H1 (cell line): ENCODE measurements at regions not wholly inside any gene's neighbourhood (a gene's known extent, or its start where the extent isn't known, plus 50 kb on each side); places are given as distances from the start of the nearest gene placed in this dataset.

Experiments
- CTCF ChIA-PET: fragments of 300-600 bp; sonication (Branson Sonifier 250); formaldehyde crosslinking; loops from one replicate; lab custom pipeline; 2021; ENCODE audit not compliant: partially characterized antibody; lab: Charles Lee
- POLR2A ChIA-PET: fragments of 300-600 bp; sonication (Branson Sonifier 250); formaldehyde crosslinking; loops from one replicate; lab custom pipeline; 2021; ENCODE audit warnings: inconsistent platforms; ENCODE audit not compliant: partially characterized antibody; lab: Charles Lee
- DNase-seq, 2 experiments: peaks; one replicate each; pipeline versions ENCODE4 v3.0.0 to v3.0.0-alpha.2; 2010 to 2022; ENCODE audit warnings: low spot score in 2 of 2, low read depth in 1 of 2, mixed read lengths in 1 of 2
- FAIRE-seq: peaks from 2 replicates; lab custom pipeline; 2011; peaks lifted over from hg19 to GRCh38; lab: Jason Lieb, UNC
- H2AFZ ChIP-seq: 2 replicates; pipeline ENCODE4 v1.8.1; 2012; ENCODE audit warnings: low read length, inconsistent platforms
- H2AK5ac ChIP-seq: 2 replicates; pipeline ENCODE4 v1.6.1; 2013; ENCODE audit warnings: low read depth, low read length
- H2BK120ac ChIP-seq: replicated peaks from 2 replicates; pipeline ENCODE3; 2013; ENCODE audit warnings: low read depth, low read length, inconsistent platforms
- H2BK12ac ChIP-seq: 2 replicates; pipeline ENCODE4 v1.6.1; 2013; ENCODE audit warnings: low read depth, low read length
- H2BK15ac ChIP-seq: 2 replicates; pipeline ENCODE4 v1.6.1; 2013; ENCODE audit warnings: low read length
- H2BK20ac ChIP-seq: 2 replicates; pipeline ENCODE4 v1.6.1; 2013; ENCODE audit warnings: low read length
- H2BK5ac ChIP-seq: 2 replicates; pipeline ENCODE4 v1.6.1; 2013; ENCODE audit warnings: low read depth, low read length
- H3K14ac ChIP-seq: 2 replicates; pipeline ENCODE4 v1.6.1; 2013; ENCODE audit warnings: inconsistent platforms; ENCODE audit not compliant: insufficient read length
- H3K18ac ChIP-seq: 2 replicates; pipeline ENCODE4 v1.6.1; 2013; ENCODE audit warnings: low read length; ENCODE audit errors: extremely low read depth
- H3K23ac ChIP-seq: 2 replicates; pipeline ENCODE4 v1.6.1; 2013; ENCODE audit warnings: inconsistent platforms; ENCODE audit not compliant: insufficient read length
- H3K23me2 ChIP-seq: 2 replicates; pipeline ENCODE4 v1.6.1; 2013; ENCODE audit warnings: low read depth, low read length
- H3K27ac ChIP-seq: 2 replicates; pipeline ENCODE4 v1.6.1; 2011; ENCODE audit warnings: low read depth, low read length, inconsistent platforms
- H3K27me3 ChIP-seq, 4 experiments: replicated peaks in 1 of 4; 1 replicate in 1 of 4; 2 replicates in 3 of 4; pipeline versions ENCODE4 v1.6.1 to v1.8.1; 2011 to 2013; ENCODE audit warnings: low read length in 3 of 4, mild to moderate bottlenecking in 3 of 4, inconsistent platforms in 2 of 4, mixed read lengths in 2 of 4, moderate library complexity in 1 of 4; ENCODE audit not compliant: control insufficient read depth in 3 of 4, insufficient read depth in 3 of 4; ENCODE audit errors: extremely low read depth in 1 of 4
- H3K36me3 ChIP-seq, 4 experiments: 2 replicates each; pipeline versions ENCODE4 v1.6.1 to v1.8.1; 2011 to 2013; ENCODE audit warnings: mild to moderate bottlenecking in 4 of 4, low read length in 3 of 4, moderate library complexity in 2 of 4, control low read depth in 1 of 4, inconsistent platforms in 1 of 4; ENCODE audit not compliant: insufficient read depth in 4 of 4, control insufficient read depth in 2 of 4
- H3K4ac ChIP-seq: replicated peaks from 2 replicates; pipeline ENCODE3; 2013; ENCODE audit warnings: low read length, low read depth, mixed read lengths, inconsistent platforms; ENCODE audit not compliant: insufficient read length
- H3K4me1 ChIP-seq, 4 experiments: replicated peaks in 1 of 4; 1 replicate in 1 of 4; 2 replicates in 3 of 4; pipeline versions ENCODE4 v1.6.1 to v1.8.1; 2011 to 2013; ENCODE audit warnings: low read length in 3 of 4, inconsistent platforms in 2 of 4, mixed read lengths in 1 of 4; ENCODE audit not compliant: insufficient read depth in 4 of 4, control insufficient read depth in 3 of 4
- H3K4me2 ChIP-seq, 2 experiments: 2 replicates each; pipeline versions ENCODE4 v1.6.1 to v1.8.1; 2011 to 2013; ENCODE audit warnings: low read depth in 2 of 2, low read length in 2 of 2, control low read depth in 1 of 2, inconsistent platforms in 1 of 2, mild to moderate bottlenecking in 1 of 2; ENCODE audit not compliant: insufficient read depth in 1 of 2
- H3K4me3 ChIP-seq, 4 experiments: fragments of 200-600, 300-600 bp in 1 of 4; sonication (generic), shearing (Covaris generic), sonication (Bioruptor Twin) in 1 of 4; 2 replicates each; pipeline versions ENCODE4 v1.5.1 to v1.8.1; 2011 to 2016; ENCODE audit warnings: low read length in 4 of 4, low read depth in 3 of 4, control low read depth in 2 of 4, inconsistent platforms in 2 of 4, mild to moderate bottlenecking in 2 of 4, mixed read lengths in 1 of 4, moderate library complexity in 1 of 4; ENCODE audit not compliant: insufficient read depth in 2 of 4; ENCODE audit errors: extremely low read depth in 1 of 4
- H3K56ac ChIP-seq: replicated peaks from 2 replicates; pipeline ENCODE3; 2013; ENCODE audit warnings: low read depth, mild to moderate bottlenecking, mixed read lengths, low read length, inconsistent platforms; ENCODE audit not compliant: insufficient read length
- H3K79me1 ChIP-seq: 2 replicates; pipeline ENCODE4 v1.6.1; 2013; ENCODE audit warnings: low read depth, low read length, control low read depth
- H3K79me2 ChIP-seq, 2 experiments: 2 replicates each; pipeline versions ENCODE4 v1.6.1 to v1.8.1; 2012 to 2013; ENCODE audit warnings: low read length in 2 of 2, mild to moderate bottlenecking in 2 of 2, inconsistent platforms in 1 of 2; ENCODE audit not compliant: insufficient read depth in 2 of 2, control insufficient read depth in 1 of 2
- H3K9ac ChIP-seq, 4 experiments: replicated peaks in 1 of 4; 1 replicate in 1 of 4; 2 replicates in 3 of 4; pipeline versions ENCODE4 v1.6.1 to v1.8.1; 2011 to 2013; ENCODE audit warnings: low read depth in 3 of 4, low read length in 3 of 4, control low read depth in 2 of 4, mild to moderate bottlenecking in 2 of 4, moderate library complexity in 2 of 4, inconsistent platforms in 1 of 4; ENCODE audit errors: extremely low read depth in 1 of 4
- H3K9me3 ChIP-seq, 2 experiments: 2 replicates each; pipeline versions ENCODE4 v1.6.1 to v1.8.1; 2012 to 2013; ENCODE audit warnings: mild to moderate bottlenecking in 2 of 2, moderate library complexity in 2 of 2, control low read depth in 1 of 2, inconsistent platforms in 1 of 2, low read depth in 1 of 2, low read length in 1 of 2, mixed read lengths in 1 of 2; ENCODE audit not compliant: insufficient read depth in 2 of 2
- H4K20me1 ChIP-seq, 2 experiments: replicated peaks in 1 of 2; 2 replicates each; pipeline versions ENCODE3 to v1.8.1; 2011 to 2013; ENCODE audit warnings: inconsistent platforms in 2 of 2, low read length in 2 of 2, mild to moderate bottlenecking in 1 of 2; ENCODE audit not compliant: insufficient read depth in 2 of 2, control insufficient read depth in 1 of 2
- H4K5ac ChIP-seq: 2 replicates; pipeline ENCODE4 v1.6.1; 2013; ENCODE audit warnings: low read length, low read depth, mixed read lengths, inconsistent platforms; ENCODE audit not compliant: insufficient read length
- H4K8ac ChIP-seq: 2 replicates; pipeline ENCODE4 v1.8.0; 2013; ENCODE audit warnings: mild to moderate bottlenecking, moderate library complexity, low read length, inconsistent platforms; ENCODE audit not compliant: insufficient read depth; ENCODE audit errors: extremely low read depth
- H4K91ac ChIP-seq: replicated peaks from 2 replicates; pipeline ENCODE3; 2013; ENCODE audit warnings: low read length, mixed read lengths, inconsistent platforms; ENCODE audit not compliant: insufficient read length
- BRCA1 ChIP-seq: IDR thresholded peaks from 2 replicates; pipeline ENCODE4 v1.6.1; 2012; ENCODE audit warnings: low read depth, low read length, improper control_type of control experiment
- HDAC6 ChIP-seq: IDR thresholded peaks from one replicate; pipeline ENCODE4 v1.7.1; 2012; ENCODE audit warnings: low read depth, mild to moderate bottlenecking, inconsistent platforms, low read length, moderate library complexity
- KDM1A ChIP-seq: fragments of 200-600, 300-600 bp; sonication (generic); IDR thresholded peaks from 2 replicates; pipeline ENCODE4 v1.7.1; 2016; ENCODE audit warnings: mild to moderate bottlenecking, low read length, borderline replicate concordance
- SP4 ChIP-seq: IDR thresholded peaks from 2 replicates; pipeline ENCODE4 v1.6.1; 2012; ENCODE audit warnings: low read length, inconsistent platforms
- WGBS, 2 experiments: shearing (Covaris generic) in 1 of 2; methylation state at CpG; one replicate each; pipeline versions ENCODE4 v1.1.6 to v1.1.7; 2013 to 2015; ENCODE audit warnings: low lambda C conversion rate in 2 of 2, mixed read lengths in 2 of 2, inconsistent platforms in 1 of 2, low coverage in 1 of 2, missing lambda C conversion rate in 1 of 2; ENCODE audit not compliant: insufficient replicate concordance in 2 of 2, insufficient coverage in 1 of 2, insufficient read length in 1 of 2; ENCODE audit errors: extremely low coverage in 1 of 2, missing lambda C conversion rate in 1 of 2; 5-methylcytosine and 5-hydroxymethylcytosine counted together

DNA sequence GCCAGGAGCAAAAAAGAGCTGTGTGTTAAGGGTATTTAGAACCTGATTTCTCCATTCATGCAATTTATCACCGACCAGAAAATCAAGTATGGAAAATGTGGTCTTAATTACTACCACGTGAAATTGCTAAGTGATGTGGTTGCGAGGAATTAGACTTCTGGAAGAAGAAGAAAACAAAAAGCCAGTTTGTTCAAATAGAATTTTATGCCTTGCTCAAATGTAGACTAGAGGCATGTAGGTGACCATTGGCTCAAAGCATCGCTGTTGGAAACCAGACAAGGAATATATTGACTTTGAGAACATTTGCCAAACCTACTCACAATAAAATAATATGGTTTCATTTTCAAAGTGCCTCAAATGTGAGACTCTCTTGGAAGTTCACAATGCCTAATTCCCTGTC, 57.3 kb upstream of the LRCH1 start:
- no peak overlapping the region for H4K8ac ChIP-seq
- H2BK120ac ChIP-seq = no peak overlapping the region
- CTCF ChIA-PET = interaction anchor here (0.6 to 4.1 kb wide), 3 partner anchors 225 to 301 kb away, joined by 3 to 36 read pairs (median 4); no protein-coding TSS in a partner anchor
- H3K4me2 ChIP-seq = no peak overlapping the region
- H3K9me3 ChIP-seq = no peaks in the 10 kb centered on the region
- H3K27ac ChIP-seq = no peak overlapping the region
- H3K14ac ChIP-seq = no peak overlapping the region
- H2BK15ac ChIP-seq = no peak overlapping the region
- H2AFZ ChIP-seq = no peak overlapping the region
- no peaks in the 10 kb centered on the region for H3K36me3 ChIP-seq
- no peak overlapping the region for H3K23ac ChIP-seq
- H3K9ac ChIP-seq = no peak overlapping the region
- H3K4me1 ChIP-seq = no peaks in the 10 kb centered on the region
- no peak overlapping the region for H3K4ac ChIP-seq
- DNase-seq (no peak), FAIRE-seq (no peak)
- 96% methylated on average over 4 of the region's 4 CpGs; no CpG with 5 or more reads in 1 of the 2 experiments for WGBS, 2 experiments
- no peak overlapping the region for H2BK20ac ChIP-seq
- H2BK5ac ChIP-seq = no peak overlapping the region
- H2AK5ac ChIP-seq = no peak overlapping the region
- H3K79me1 ChIP-seq = no peaks in the 10 kb centered on the region
- H3K27me3 ChIP-seq = no peaks in the 10 kb centered on the region
- H3K18ac ChIP-seq = no peak overlapping the region
- no peaks in the 10 kb centered on the region for H3K79me2 ChIP-seq
- H2BK12ac ChIP-seq = no peak overlapping the region
- no peak overlapping the region for H4K5ac ChIP-seq
- H4K91ac ChIP-seq = no peak overlapping the region
- POLR2A ChIA-PET = no interaction called here
- no peak overlapping the region for H3K56ac ChIP-seq
- no peaks in the 10 kb centered on the region for H3K23me2 ChIP-seq
- no peak overlapping the region for H3K4me3 ChIP-seq
- H4K20me1 ChIP-seq = no peaks in the 10 kb centered on the region
- TF ChIP-seq BRCA1 (no peak), KDM1A (no peak), SP4 (no peak), HDAC6 (no peak)
